ENCODE measurements at regions not wholly inside any gene's neighbourhood (a gene's known extent, or its start where the extent isn't known, plus 50 kb on each side); places are given as distances from the start of the nearest gene placed in this dataset.

GRCh38 chr21:19120591-19120990 is 717.0 kb upstream of the TMPRSS15 start:
- no peak for TF ChIP-seq POLR2A (IDR thresholded peaks at IDR 0.05)
- TF ChIP-seq, protein P1, sequence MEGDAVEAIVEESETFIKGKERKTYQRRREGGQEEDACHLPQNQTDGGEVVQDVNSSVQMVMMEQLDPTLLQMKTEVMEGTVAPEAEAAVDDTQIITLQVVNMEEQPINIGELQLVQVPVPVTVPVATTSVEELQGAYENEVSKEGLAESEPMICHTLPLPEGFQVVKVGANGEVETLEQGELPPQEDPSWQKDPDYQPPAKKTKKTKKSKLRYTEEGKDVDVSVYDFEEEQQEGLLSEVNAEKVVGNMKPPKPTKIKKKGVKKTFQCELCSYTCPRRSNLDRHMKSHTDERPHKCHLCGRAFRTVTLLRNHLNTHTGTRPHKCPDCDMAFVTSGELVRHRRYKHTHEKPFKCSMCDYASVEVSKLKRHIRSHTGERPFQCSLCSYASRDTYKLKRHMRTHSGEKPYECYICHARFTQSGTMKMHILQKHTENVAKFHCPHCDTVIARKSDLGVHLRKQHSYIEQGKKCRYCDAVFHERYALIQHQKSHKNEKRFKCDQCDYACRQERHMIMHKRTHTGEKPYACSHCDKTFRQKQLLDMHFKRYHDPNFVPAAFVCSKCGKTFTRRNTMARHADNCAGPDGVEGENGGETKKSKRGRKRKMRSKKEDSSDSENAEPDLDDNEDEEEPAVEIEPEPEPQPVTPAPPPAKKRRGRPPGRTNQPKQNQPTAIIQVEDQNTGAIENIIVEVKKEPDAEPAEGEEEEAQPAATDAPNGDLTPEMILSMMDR (IDR thresholded peaks at IDR 0.05), result no peak
- H3K27me3 ChIP-seq, result no peaks in the 10 kb centered on the region
- 87 to 94% (median 90%) methylated on average over 4 of the region's 4 CpGs for WGBS, 4 donors
- H3K27ac ChIP-seq, result no peak overlapping the region
- peaks cover 0 to 5% (median 0%) of the 10 kb centered on the region in 12 donors for H3K4me1 ChIP-seq
- peaks cover 0 to 8% (median 0%) of the 10 kb centered on the region in 12 donors for H3K9me3 ChIP-seq
- ATAC-seq (no peak), DNase-seq (no peak)
- intact Hi-C loops (cut with DNase I), result no loop called here
- no peak overlapping the region for H3K4me3 ChIP-seq
- no peaks in the 10 kb centered on the region for H3K36me3 ChIP-seq

- H3K36me3 ChIP-seq, result no peaks in the 10 kb centered on the region
- DNase-seq (no peak), ATAC-seq (no peak)
- H3K27ac ChIP-seq, result no peak overlapping the region
- no peaks in the 10 kb centered on the region for H3K27me3 ChIP-seq
- no peak overlapping the region for H3K4me3 ChIP-seq
- H3K4me1 ChIP-seq, result peaks cover 0 to 5% (median 0%) of the 10 kb centered on the region in 12 donors
- TF ChIP-seq, protein P1 (IDR thresholded peaks at IDR 0.05), result no peak
- no peak for TF ChIP-seq POLR2A (IDR thresholded peaks at IDR 0.05)
- intact Hi-C loops (cut with DNase I), result no loop called here
- peaks cover 0 to 12% (median 0%) of the 10 kb centered on the region in 12 donors for H3K9me3 ChIP-seq
- 64 to 74% (median 69%) methylated on average over 2 of the region's 2 CpGs for WGBS, 4 donors
Measured at GRCh38 chr21:19122356-19122755, 718.8 kb upstream of the TMPRSS15 start.

DNA sequence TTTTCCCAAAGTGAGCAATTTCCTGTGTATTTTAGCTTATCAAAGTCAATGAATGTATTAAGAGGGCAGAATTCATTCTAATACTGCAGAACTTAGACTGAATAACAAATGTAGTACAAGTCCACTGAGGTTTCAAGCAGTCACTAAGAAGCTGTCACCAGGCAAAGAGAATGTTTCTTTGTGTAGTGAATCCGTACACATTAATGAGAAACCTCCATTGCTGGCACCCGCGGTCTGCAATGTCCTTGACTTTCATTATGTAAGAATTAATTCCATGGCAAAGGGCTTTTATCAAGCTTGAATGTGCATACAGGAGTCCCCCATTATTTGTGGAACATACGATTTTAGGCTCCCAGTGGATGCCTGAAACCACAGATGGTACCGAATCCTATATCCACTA is 719.5 kb upstream of the TMPRSS15 start:
- intact Hi-C loops (cut with DNase I), result no loop called here
- Histone ChIP-seq H3K4me1 (peaks cover 0 to 5% (median 0%) of the 10 kb centered on the region in 12 donors), H3K9me3 (peaks cover 0 to 6% (median 0%) of the 10 kb centered on the region in 12 donors), H3K4me3 (no peak overlapping the region), H3K36me3 (no peaks in the 10 kb centered on the region), H3K27ac (no peak overlapping the region), H3K27me3 (no peaks in the 10 kb centered on the region)
- no peak for DNase-seq
- no peak for ATAC-seq
- 76 to 83% (median 79%) methylated on average over 5 of the region's 5 CpGs for WGBS, 4 donors
- TF ChIP-seq, protein P1 (IDR thresholded peaks at IDR 0.05), result no peak
- TF ChIP-seq POLR2A (IDR thresholded peaks at IDR 0.05), result no peak

DNA sequence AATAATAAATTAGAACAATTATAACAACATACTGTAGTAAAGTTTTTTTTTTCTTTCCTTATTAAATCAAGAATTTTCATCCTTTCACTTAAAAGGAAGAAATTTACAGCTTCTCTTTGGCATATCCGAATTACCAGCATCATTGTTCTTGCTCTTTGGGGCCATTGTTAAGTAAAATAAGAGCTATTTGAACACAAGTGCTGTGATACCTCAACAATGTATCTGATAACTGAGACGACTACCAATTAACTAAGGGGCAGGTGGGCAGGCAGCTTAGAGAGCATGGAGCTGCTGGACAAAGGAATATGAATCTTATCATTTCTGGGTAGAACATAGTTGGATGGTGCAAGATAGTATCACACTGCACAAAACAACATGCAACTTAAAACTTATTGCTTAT is 719.9 kb upstream of the TMPRSS15 start:
- Histone ChIP-seq H3K27me3 (no peaks in the 10 kb centered on the region), H3K4me3 (no peak overlapping the region), H3K27ac (no peak overlapping the region), H3K4me1 (peaks cover 0 to 5% (median 0%) of the 10 kb centered on the region in 12 donors), H3K9me3 (peaks cover 0 to 5% (median 0%) of the 10 kb centered on the region in 12 donors), H3K36me3 (no peaks in the 10 kb centered on the region)
- DNase-seq, result no peak
- no peak for TF ChIP-seq POLR2A (IDR thresholded peaks at IDR 0.05)
- TF ChIP-seq, protein P1 (IDR thresholded peaks at IDR 0.05), result no peak
- 57 to 59% (median 59%) methylated on average over 2 of the region's 2 CpGs for WGBS, 4 donors
- ATAC-seq, result no peak
- intact Hi-C loops (cut with DNase I), result no loop called here

Data from heart left ventricle (tissue), 16 donors.